ENCODE measurements at regions not wholly inside any gene's neighbourhood (a gene's known extent, or its start where the extent isn't known, plus 50 kb on each side); places are given as distances from the start of the nearest gene placed in this dataset.

GRCh38 chr17:43332230-43332629 is 66.6 kb upstream of the ARL4D start:
- Histone ChIP-seq H3K27me3 (ENCODE audit: control insufficient read depth in 3 of 3, insufficient read depth in 3 of 3, low read length in 3 of 3) (no peaks in the 10 kb centered on the region), H3K36me3 (ENCODE audit: control insufficient read depth in 3 of 3, insufficient read depth in 2 of 3, low read depth in 1 of 3, low read length in 3 of 3) (no peaks in the 10 kb centered on the region), H3K9me3 (ENCODE audit: control insufficient read depth in 2 of 2, insufficient read depth in 1 of 2, low read depth in 1 of 2, low read length in 1 of 2) (no peaks in the 10 kb centered on the region), H3K4me1 (ENCODE audit: control insufficient read depth in 3 of 3, insufficient read depth in 2 of 3, low read depth in 1 of 3, low read length in 2 of 3) (peaks cover 0 to 3% (median 0%) of the 10 kb centered on the region in 3 donors), H3K27ac (ENCODE audit: low read depth in 1 of 3, low read length in 2 of 3) (no peak overlapping the region), H3K4me3 (ENCODE audit: low read depth in 1 of 3, low read length in 3 of 3) (no peak overlapping the region)
- DNase-seq (no peak), FAIRE-seq (no peak)
- WGBS, 3 donors: 82 to 90% (median 89%) methylated on average over 6 of the region's 6 CpGs

- Histone ChIP-seq H3K27me3 (ENCODE audit: control insufficient read depth in 3 of 3, insufficient read depth in 3 of 3, low read length in 3 of 3) (no peaks in the 10 kb centered on the region), H3K4me3 (ENCODE audit: low read depth in 1 of 3, low read length in 3 of 3) (no peak overlapping the region), H3K36me3 (ENCODE audit: control insufficient read depth in 3 of 3, insufficient read depth in 2 of 3, low read depth in 1 of 3, low read length in 3 of 3) (no peaks in the 10 kb centered on the region), H3K4me1 (ENCODE audit: control insufficient read depth in 3 of 3, insufficient read depth in 2 of 3, low read depth in 1 of 3, low read length in 2 of 3) (peaks cover 0 to 3% (median 0%) of the 10 kb centered on the region in 3 donors), H3K9me3 (ENCODE audit: control insufficient read depth in 2 of 2, insufficient read depth in 1 of 2, low read depth in 1 of 2, low read length in 1 of 2) (no peaks in the 10 kb centered on the region), H3K27ac (ENCODE audit: low read depth in 1 of 3, low read length in 2 of 3) (no peak overlapping the region)
- DNase-seq (no peak), FAIRE-seq (no peak)
- WGBS, 3 donors: 70 to 82% (median 80%) methylated on average over 12 of the region's 12 CpGs
These were observed 67.7 kb upstream of the ARL4D start for GRCh38 chr17:43330876-43331639.

DNA sequence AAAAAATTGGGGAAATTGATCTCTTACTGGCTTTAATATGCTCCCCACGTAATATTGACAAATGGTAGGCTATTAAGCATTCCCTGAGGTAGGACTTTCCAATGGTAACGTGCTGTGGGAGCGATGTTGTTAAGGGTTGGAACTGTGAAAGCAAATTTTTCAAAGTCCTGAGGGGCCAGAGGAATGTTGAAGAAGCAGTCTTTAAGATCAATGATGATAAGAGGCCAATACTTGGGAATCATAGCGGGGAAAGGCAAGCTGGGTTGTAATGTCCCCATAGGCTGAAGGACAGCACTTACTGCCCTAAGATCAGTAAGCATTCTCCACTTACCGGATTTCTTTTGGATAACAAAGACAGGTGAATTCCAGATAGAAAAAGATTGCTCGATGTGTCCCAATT is 69.6 kb upstream of the ARL4D start:
- Histone ChIP-seq H3K4me3 (ENCODE audit: low read depth in 1 of 3, low read length in 3 of 3) (no peak overlapping the region), H3K27ac (ENCODE audit: low read depth in 1 of 3, low read length in 2 of 3) (no peak overlapping the region), H3K27me3 (ENCODE audit: control insufficient read depth in 3 of 3, insufficient read depth in 3 of 3, low read length in 3 of 3) (no peaks in the 10 kb centered on the region), H3K36me3 (ENCODE audit: control insufficient read depth in 3 of 3, insufficient read depth in 2 of 3, low read depth in 1 of 3, low read length in 3 of 3) (no peaks in the 10 kb centered on the region), H3K9me3 (ENCODE audit: control insufficient read depth in 2 of 2, insufficient read depth in 1 of 2, low read depth in 1 of 2, low read length in 1 of 2) (no peaks in the 10 kb centered on the region), H3K4me1 (ENCODE audit: control insufficient read depth in 3 of 3, insufficient read depth in 2 of 3, low read depth in 1 of 3, low read length in 2 of 3) (peaks cover 0 to 3% (median 0%) of the 10 kb centered on the region in 3 donors)
- no peak for DNase-seq
- no peak for FAIRE-seq
- WGBS, 3 donors: 66 to 87% (median 68%) methylated on average over 6 of the region's 6 CpGs

- Histone ChIP-seq H3K36me3 (ENCODE audit: control insufficient read depth in 3 of 3, insufficient read depth in 2 of 3, low read depth in 1 of 3, low read length in 3 of 3) (no peaks in the 10 kb centered on the region), H3K4me3 (ENCODE audit: low read depth in 1 of 3, low read length in 3 of 3) (no peak overlapping the region), H3K27me3 (ENCODE audit: control insufficient read depth in 3 of 3, insufficient read depth in 3 of 3, low read length in 3 of 3) (no peaks in the 10 kb centered on the region), H3K4me1 (ENCODE audit: control insufficient read depth in 3 of 3, insufficient read depth in 2 of 3, low read depth in 1 of 3, low read length in 2 of 3) (no peaks in the 10 kb centered on the region), H3K27ac (ENCODE audit: low read depth in 1 of 3, low read length in 2 of 3) (no peak overlapping the region), H3K9me3 (ENCODE audit: control insufficient read depth in 2 of 2, insufficient read depth in 1 of 2, low read depth in 1 of 2, low read length in 1 of 2) (no peaks in the 10 kb centered on the region)
- DNase-seq: peak; percentile 16 to 51
- FAIRE-seq: no peak
- 9 to 63% (median 33%) methylated on average over 3 of the region's 3 CpGs for WGBS, 3 donors
These were observed 70.1 kb upstream of the ARL4D start for GRCh38 chr17:43328650-43329049.

GRCh38 chr17:43327834-43328420 is 70.9 kb upstream of the ARL4D start:
- 41 to 77% (median 51%) methylated on average over 9 of the region's 9 CpGs for WGBS, 3 donors
- DNase-seq (no peak), FAIRE-seq (no peak)
- H3K27me3 ChIP-seq (ENCODE audit: control insufficient read depth in 3 of 3, insufficient read depth in 3 of 3, low read length in 3 of 3): no peaks in the 10 kb centered on the region
- H3K27ac ChIP-seq (ENCODE audit: low read depth in 1 of 3, low read length in 2 of 3): no peak overlapping the region
- H3K4me1 ChIP-seq (ENCODE audit: control insufficient read depth in 3 of 3, insufficient read depth in 2 of 3, low read depth in 1 of 3, low read length in 2 of 3): no peaks in the 10 kb centered on the region
- no peaks in the 10 kb centered on the region for H3K36me3 ChIP-seq (ENCODE audit: control insufficient read depth in 3 of 3, insufficient read depth in 2 of 3, low read depth in 1 of 3, low read length in 3 of 3)
- no peak overlapping the region for H3K4me3 ChIP-seq (ENCODE audit: low read depth in 1 of 3, low read length in 3 of 3)
- no peaks in the 10 kb centered on the region for H3K9me3 ChIP-seq (ENCODE audit: control insufficient read depth in 2 of 2, insufficient read depth in 1 of 2, low read depth in 1 of 2, low read length in 1 of 2)

GRCh38 chr17:43327421-43327820 is 71.4 kb upstream of the ARL4D start:
- no peak overlapping the region for H3K27ac ChIP-seq (ENCODE audit: low read depth in 1 of 3, low read length in 2 of 3)
- DNase-seq (no peak), FAIRE-seq (no peak)
- H3K4me1 ChIP-seq (ENCODE audit: control insufficient read depth in 3 of 3, insufficient read depth in 2 of 3, low read depth in 1 of 3, low read length in 2 of 3): no peaks in the 10 kb centered on the region
- H3K27me3 ChIP-seq (ENCODE audit: control insufficient read depth in 3 of 3, insufficient read depth in 3 of 3, low read length in 3 of 3): no peaks in the 10 kb centered on the region
- H3K9me3 ChIP-seq (ENCODE audit: control insufficient read depth in 2 of 2, insufficient read depth in 1 of 2, low read depth in 1 of 2, low read length in 1 of 2): no peaks in the 10 kb centered on the region
- H3K36me3 ChIP-seq (ENCODE audit: control insufficient read depth in 3 of 3, insufficient read depth in 2 of 3, low read depth in 1 of 3, low read length in 3 of 3): no peaks in the 10 kb centered on the region
- WGBS, 3 donors: 48 to 78% (median 49%) methylated on average over 4 of the region's 4 CpGs
- no peak overlapping the region for H3K4me3 ChIP-seq (ENCODE audit: low read depth in 1 of 3, low read length in 3 of 3)

- Histone ChIP-seq H3K4me1 (ENCODE audit: control insufficient read depth in 3 of 3, insufficient read depth in 2 of 3, low read depth in 1 of 3, low read length in 2 of 3) (no peaks in the 10 kb centered on the region), H3K36me3 (ENCODE audit: control insufficient read depth in 3 of 3, insufficient read depth in 2 of 3, low read depth in 1 of 3, low read length in 3 of 3) (no peaks in the 10 kb centered on the region), H3K27me3 (ENCODE audit: control insufficient read depth in 3 of 3, insufficient read depth in 3 of 3, low read length in 3 of 3) (no peaks in the 10 kb centered on the region), H3K27ac (ENCODE audit: low read depth in 1 of 3, low read length in 2 of 3) (no peak overlapping the region), H3K9me3 (ENCODE audit: control insufficient read depth in 2 of 2, insufficient read depth in 1 of 2, low read depth in 1 of 2, low read length in 1 of 2) (no peaks in the 10 kb centered on the region), H3K4me3 (ENCODE audit: low read depth in 1 of 3, low read length in 3 of 3) (no peak overlapping the region)
- no peak for FAIRE-seq
- 60 to 75% (median 61%) methylated on average over 7 of the region's 7 CpGs for WGBS, 3 donors
- DNase-seq: no peak
These were observed 72.1 kb upstream of the ARL4D start for GRCh38 chr17:43326490-43327275.

DNA sequence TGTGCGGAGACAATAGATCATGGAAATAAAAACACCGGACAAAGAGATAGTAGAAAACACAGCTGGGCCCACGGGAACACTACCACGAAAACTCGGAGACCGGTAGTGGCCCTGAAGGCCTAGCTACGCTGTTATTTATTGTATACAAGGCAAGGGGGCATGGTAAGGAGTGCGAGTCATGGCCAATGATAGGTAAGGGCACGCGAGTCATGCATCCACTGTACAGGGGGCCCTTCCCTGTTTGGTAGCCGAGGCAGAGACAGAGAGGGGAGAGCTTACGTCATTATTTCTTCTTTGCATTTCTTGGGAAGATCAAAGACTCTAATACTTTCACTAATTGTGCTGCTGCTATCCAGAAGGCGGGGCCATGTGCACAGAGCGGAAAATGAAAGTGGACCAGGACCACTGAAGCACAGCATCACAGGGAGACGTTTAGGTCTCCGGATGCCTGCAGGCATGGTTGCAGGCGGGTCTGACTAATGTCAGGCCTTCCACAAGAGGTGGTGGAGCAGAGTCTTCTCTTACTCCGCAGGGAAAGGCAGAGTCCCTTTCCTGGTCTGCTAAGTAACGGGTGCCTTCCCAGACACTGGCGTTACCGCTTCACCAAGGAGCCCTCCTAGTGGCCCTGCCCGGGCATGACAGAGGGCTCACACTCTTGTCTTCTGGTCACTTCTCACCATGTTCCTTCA is 74.4 kb upstream of the ARL4D start:
- FAIRE-seq (no peak), DNase-seq (no peak)
- H3K36me3 ChIP-seq (ENCODE audit: control insufficient read depth in 3 of 3, insufficient read depth in 2 of 3, low read depth in 1 of 3, low read length in 3 of 3): peaks cover 0 to 2% (median 0%) of the 10 kb centered on the region in 3 donors
- no peak overlapping the region for H3K4me3 ChIP-seq (ENCODE audit: low read depth in 1 of 3, low read length in 3 of 3)
- H3K27ac ChIP-seq (ENCODE audit: low read depth in 1 of 3, low read length in 2 of 3): no peak overlapping the region
- H3K27me3 ChIP-seq (ENCODE audit: control insufficient read depth in 3 of 3, insufficient read depth in 3 of 3, low read length in 3 of 3): no peaks in the 10 kb centered on the region
- H3K9me3 ChIP-seq (ENCODE audit: control insufficient read depth in 2 of 2, insufficient read depth in 1 of 2, low read depth in 1 of 2, low read length in 1 of 2): peaks cover 0 to 11% of the 10 kb centered on the region in 2 donors
- WGBS, 3 donors: 62 to 80% (median 76%) methylated on average over 22 of the region's 22 CpGs
- H3K4me1 ChIP-seq (ENCODE audit: control insufficient read depth in 3 of 3, insufficient read depth in 2 of 3, low read depth in 1 of 3, low read length in 2 of 3): no peaks in the 10 kb centered on the region

All from small intestine (tissue), 7 donors.